HG03095 (cell line): ENCODE measurements at regions not wholly inside any gene's neighbourhood (a gene's known extent, or its start where the extent isn't known, plus 50 kb on each side); places are given as distances from the start of the nearest gene placed in this dataset.

ENCODE experiments used
- ATAC-seq: cut with Tn5 transposase; IDR thresholded peaks from one replicate; pipeline ENCODE4 v1.9.1; 2021; ENCODE audit warnings: moderate library complexity; ENCODE audit not compliant: unreplicated experiment

- ATAC-seq: no peak
These were observed 1153.3 kb upstream of the TMEFF2 start for GRCh38 chr2:193348055-193348454.

GRCh38 chr2:193336781-193337180, 1142.0 kb upstream of the TMEFF2 start:
- ATAC-seq: no peak

- ATAC-seq: no peak
These were observed 1139.7 kb upstream of the TMEFF2 start for GRCh38 chr2:193334401-193334800.

DNA sequence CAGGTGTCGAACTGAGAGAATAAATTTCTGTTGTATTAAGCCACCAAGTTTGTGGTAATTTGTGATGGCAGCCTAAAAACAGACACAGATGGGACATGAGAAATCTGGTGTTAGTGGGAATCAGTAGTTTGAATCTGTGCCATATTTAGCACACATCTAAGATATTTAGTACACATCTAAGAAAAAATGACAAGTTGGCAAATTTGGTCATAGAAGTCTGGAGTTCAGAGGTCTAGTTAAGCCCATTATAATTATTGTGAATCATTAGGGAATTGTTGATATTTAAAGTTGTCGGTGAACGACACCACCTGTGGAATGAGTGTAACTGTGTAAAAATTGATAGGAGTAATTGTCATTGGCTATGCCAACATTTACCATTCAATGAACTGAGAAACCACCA, 1138.8 kb upstream of the TMEFF2 start:
- no peak for ATAC-seq

GRCh38 chr2:193332941-193333340, 1138.2 kb upstream of the TMEFF2 start:
- ATAC-seq: no peak

GRCh38 chr2:193331676-193332075, 1136.9 kb upstream of the TMEFF2 start:
- no peak for ATAC-seq

DNA sequence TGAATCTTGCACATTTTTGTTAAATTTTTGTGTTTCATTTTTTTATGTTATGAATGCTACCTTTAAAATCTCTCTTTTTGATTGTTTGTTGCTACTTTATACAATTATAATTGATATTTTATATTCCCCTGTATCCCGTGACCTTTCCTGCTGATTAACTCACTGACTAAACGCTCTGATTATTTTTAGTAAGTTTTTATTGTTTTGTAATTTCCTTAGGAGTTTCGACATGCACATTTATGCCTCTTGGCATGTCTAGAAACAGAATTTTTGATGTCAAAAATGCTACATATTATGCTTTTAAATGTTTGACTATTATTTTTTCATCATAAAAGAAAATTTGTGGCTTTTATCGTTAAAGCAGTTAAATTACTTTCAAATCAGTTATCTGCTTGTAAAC, 1131.6 kb upstream of the TMEFF2 start:
- no peak for ATAC-seq

GRCh38 chr2:193315428-193316091, 1120.8 kb upstream of the TMEFF2 start:
- no peak for ATAC-seq

GRCh38 chr2:193303464-193303863, 1108.7 kb upstream of the TMEFF2 start:
- no peak for ATAC-seq

- no peak for ATAC-seq
These were observed 1099.6 kb upstream of the TMEFF2 start for GRCh38 chr2:193294371-193294770.

DNA sequence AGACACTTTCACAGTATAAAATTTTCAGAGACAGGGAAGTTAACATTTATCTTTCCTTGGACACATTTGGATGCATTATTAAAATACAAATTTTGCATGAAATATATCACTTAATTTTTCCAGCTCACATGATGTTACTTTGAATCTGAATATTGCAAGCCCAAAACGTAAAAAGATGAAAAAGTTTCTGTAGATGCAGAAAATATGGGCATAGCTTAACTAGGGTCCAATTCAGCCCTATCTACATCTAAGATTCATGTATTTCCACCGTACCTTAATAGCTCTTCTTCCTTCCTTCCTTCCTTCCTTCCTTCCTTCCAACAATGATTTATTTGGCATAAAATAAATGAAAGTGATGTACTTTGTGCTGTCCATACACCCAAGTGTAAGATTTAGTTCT, 1084.6 kb upstream of the TMEFF2 start:
- no peak for ATAC-seq

GRCh38 chr2:193276988-193277387, 1082.3 kb upstream of the TMEFF2 start:
- no peak for ATAC-seq

DNA sequence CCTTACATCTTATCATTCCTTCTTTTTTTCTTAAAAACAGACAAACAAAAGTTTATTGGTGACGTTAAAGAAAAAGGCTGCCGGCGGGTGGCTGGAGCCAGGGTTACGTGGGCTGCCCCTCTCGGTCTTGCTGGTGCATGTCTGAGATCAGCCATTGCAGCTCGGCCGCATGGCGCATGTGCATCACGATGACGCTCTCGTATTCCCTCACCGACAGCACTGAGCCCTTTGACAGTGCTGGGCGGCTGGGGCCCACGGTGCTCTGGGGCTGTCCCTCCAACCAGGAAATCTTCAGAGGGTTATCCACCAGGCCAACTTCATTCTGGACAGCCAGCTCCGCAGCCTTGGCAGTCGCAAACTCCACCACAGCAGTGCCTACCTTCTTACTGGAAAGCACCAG, 1081.8 kb upstream of the TMEFF2 start:
- no peak for ATAC-seq

GRCh38 chr2:193276069-193276468, 1081.3 kb upstream of the TMEFF2 start:
- ATAC-seq: no peak

- no peak for ATAC-seq
These were observed 1077.3 kb upstream of the TMEFF2 start for GRCh38 chr2:193272011-193272410.

DNA sequence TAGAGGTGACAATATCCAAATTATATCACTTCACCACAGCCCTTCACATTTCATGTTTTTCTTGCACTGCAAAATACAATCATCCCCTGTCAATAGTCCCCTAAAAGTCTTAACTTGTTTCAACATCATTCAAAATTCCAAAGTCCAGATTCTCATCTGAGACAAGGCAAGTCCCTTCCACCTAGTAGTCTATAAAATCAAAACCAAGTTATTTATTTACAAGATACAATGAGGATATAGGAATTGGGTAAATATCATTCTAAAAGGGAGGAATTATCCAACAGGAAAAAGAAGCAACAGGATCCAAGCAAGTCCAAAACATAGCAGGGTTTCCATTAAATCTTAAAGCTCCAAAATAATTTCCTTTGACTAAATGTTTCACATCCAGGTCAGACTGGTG, 1076.1 kb upstream of the TMEFF2 start:
- ATAC-seq: no peak

DNA sequence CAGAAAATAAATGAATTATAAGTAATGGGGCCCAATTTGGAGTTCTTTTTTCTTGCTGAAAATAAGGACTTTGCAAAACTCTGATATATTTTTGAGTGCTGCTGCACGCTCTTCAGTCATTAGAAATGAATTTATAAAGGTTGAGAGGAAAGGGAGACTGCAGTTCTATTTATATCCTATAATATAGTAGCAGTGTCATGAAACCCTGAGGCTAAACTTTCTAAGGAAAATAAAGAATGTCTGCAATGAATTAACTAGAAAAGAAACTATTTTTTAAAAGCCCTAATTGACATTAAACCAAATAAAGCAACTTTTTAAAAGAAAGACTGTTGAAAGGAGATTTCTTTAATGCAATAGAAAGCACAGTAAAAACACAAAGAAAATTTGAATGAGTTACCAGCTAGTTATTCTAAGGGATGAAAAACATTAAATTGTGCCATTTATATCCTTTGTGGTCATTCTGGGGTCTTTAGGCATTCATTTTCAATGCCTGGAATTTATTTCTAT, 1072.8 kb upstream of the TMEFF2 start:
- no peak for ATAC-seq

- no peak for ATAC-seq
These were observed 1058.3 kb upstream of the TMEFF2 start for GRCh38 chr2:193253014-193253530.

GRCh38 chr2:193251909-193252308, 1057.2 kb upstream of the TMEFF2 start:
- ATAC-seq: no peak

DNA sequence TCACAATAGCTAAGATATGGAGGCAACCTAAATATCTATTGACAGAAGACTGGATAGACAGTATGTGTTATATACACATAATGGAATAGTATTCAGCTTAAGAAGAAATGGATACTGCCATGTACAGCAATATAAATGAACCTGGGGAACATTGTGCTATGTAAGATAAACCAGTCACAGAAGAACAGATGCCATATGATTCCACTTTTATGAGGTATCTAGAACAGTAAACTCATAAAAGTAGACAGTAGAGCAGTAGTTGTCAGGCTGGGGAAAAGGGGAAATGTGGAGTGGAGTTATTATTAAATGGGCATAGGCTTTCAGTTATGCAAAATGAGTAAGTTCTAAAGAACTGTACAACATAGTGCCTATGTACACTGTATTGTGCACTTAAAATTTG, 1055.7 kb upstream of the TMEFF2 start:
- ATAC-seq: no peak

DNA sequence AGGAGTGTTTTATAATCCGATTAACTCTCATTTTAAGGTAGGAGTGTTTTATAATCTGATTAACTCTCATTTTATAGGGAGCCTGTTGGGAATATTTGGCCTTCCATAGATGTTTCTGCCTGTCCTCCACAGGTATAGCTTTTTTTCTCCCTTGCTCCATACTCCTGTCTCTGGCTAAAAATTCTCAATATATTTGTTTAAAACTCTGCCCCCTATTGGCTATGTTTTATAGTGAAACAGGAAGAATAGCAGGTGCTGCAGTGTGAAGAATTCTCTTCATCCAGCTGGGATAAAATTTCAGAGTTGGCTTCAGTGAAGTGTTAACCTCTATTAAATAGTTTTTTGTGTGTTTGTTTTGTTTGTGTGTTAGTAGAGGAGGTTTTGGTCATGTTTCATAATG, 1046.0 kb upstream of the TMEFF2 start:
- no peak for ATAC-seq

DNA sequence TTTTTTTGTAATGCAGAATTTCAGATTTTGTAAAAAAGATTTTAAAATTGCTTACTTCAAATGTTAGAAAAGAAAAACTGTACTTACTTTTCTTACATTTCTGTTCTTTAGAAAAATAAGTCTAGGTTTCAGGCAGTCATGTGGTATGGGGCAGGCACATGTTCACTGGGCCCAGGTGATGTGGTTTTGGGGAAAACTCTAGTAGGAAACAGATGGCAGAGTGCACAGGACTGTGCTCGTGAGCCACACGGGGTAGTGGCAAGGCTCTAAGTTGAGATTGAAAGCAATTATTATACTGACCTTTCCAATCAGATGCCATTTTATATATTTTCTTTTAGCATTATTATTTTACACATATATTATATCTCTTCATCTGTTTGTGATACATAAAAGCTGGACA, 1036.9 kb upstream of the TMEFF2 start:
- ATAC-seq: no peak

GRCh38 chr2:193228276-193228675, 1033.5 kb upstream of the TMEFF2 start:
- no peak for ATAC-seq
